ENCODE measurements at regions not wholly inside any gene's neighbourhood (a gene's known extent, or its start where the extent isn't known, plus 50 kb on each side); places are given as distances from the start of the nearest gene placed in this dataset.

DNA sequence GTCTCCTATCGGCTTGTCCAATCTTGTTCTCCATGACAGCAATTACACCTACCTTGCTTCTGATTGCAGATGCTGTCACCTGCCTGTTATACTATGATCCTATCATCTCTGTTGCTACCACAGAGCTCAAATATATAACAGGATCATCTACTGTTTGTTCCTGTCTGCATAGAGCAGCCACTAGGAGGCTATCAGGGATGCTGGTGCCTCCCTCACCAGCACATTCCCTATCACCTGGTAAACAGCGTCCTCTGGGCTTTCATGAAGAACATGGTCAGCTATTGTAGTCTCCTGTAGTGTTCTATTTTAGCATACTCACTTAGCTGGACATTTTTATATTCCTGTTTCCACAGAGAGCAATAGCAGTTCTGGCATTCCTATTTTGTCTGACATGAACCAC lies 87.8 kb upstream of the FAT3 start:
- H3K4me3 ChIP-seq (ENCODE audit: insufficient read depth, low read depth, low read length): no peak overlapping the region
- 100% methylated on average over 1 of the region's 2 CpGs; no CpG with 5 or more reads in 1 of the 2 experiments for WGBS, 2 experiments (ENCODE audit: extremely low coverage in 2 of 2, insufficient read length in 1 of 2)
- no peak overlapping the region for H3K9ac ChIP-seq (ENCODE audit: low read depth, low read length)
- in situ Hi-C loops (cut with MboI; ENCODE audit: low sequenced_read_pairs) (no loop called here), dilution Hi-C loops (cut with HindIII; ENCODE audit: low sequenced_read_pairs, unreplicated experiment) (no loop called here), intact Hi-C loops (cut with micrococcal nuclease) (no loop called here)
- no peak overlapping the region for H2BK20ac ChIP-seq (ENCODE audit: low read depth, low read length)
- TF ChIP-seq, protein P1, sequence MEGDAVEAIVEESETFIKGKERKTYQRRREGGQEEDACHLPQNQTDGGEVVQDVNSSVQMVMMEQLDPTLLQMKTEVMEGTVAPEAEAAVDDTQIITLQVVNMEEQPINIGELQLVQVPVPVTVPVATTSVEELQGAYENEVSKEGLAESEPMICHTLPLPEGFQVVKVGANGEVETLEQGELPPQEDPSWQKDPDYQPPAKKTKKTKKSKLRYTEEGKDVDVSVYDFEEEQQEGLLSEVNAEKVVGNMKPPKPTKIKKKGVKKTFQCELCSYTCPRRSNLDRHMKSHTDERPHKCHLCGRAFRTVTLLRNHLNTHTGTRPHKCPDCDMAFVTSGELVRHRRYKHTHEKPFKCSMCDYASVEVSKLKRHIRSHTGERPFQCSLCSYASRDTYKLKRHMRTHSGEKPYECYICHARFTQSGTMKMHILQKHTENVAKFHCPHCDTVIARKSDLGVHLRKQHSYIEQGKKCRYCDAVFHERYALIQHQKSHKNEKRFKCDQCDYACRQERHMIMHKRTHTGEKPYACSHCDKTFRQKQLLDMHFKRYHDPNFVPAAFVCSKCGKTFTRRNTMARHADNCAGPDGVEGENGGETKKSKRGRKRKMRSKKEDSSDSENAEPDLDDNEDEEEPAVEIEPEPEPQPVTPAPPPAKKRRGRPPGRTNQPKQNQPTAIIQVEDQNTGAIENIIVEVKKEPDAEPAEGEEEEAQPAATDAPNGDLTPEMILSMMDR (conservative IDR thresholded peaks at IDR 0.05; ENCODE audit: low read depth, low read length): no peak
- TF ChIP-seq CEBPB (IDR thresholded peaks at IDR 0.05; ENCODE audit: low read depth, low read length) (no peak), RFX5 (IDR thresholded peaks at IDR 0.05; ENCODE audit: low read depth, low read length) (no peak), MAZ (IDR thresholded peaks at IDR 0.05; ENCODE audit: borderline replicate concordance, low read depth, low read length) (no peak), NFE2L2 (IDR thresholded peaks at IDR 0.05; ENCODE audit: low read depth, low read length) (no peak), MAFK (IDR thresholded peaks at IDR 0.05; ENCODE audit: low read depth, low read length) (no peak)
- TF ChIP-seq, protein P2, sequence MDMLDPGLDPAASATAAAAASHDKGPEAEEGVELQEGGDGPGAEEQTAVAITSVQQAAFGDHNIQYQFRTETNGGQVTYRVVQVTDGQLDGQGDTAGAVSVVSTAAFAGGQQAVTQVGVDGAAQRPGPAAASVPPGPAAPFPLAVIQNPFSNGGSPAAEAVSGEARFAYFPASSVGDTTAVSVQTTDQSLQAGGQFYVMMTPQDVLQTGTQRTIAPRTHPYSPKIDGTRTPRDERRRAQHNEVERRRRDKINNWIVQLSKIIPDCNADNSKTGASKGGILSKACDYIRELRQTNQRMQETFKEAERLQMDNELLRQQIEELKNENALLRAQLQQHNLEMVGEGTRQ (IDR thresholded peaks at IDR 0.05; ENCODE audit: low read depth, low read length): no peak
- H3K9me1 ChIP-seq (ENCODE audit: insufficient read depth, low read length): no peaks in the 10 kb centered on the region
- H3K56ac ChIP-seq (ENCODE audit: extremely low read depth, insufficient read depth, low read length): no peak overlapping the region
- H2BK120ac ChIP-seq (ENCODE audit: low read depth, low read length): no peak overlapping the region
- H3K79me1 ChIP-seq (ENCODE audit: low read depth in 1 of 2, low read length in 2 of 2): no peaks in the 10 kb centered on the region
- CTCF ChIA-PET: no interaction called here
- H4K91ac ChIP-seq (ENCODE audit: insufficient read depth, low read depth, low read length): no peak overlapping the region
- H2BK5ac ChIP-seq (ENCODE audit: low read depth, low read length, poor library complexity, severe bottlenecking): no peak overlapping the region
- H3K4me1 ChIP-seq (ENCODE audit: control insufficient read depth, insufficient read depth, low read length): no peaks in the 10 kb centered on the region
- no TSS peak for BruUV-seq (replicated peaks)
- no peak overlapping the region for H4K5ac ChIP-seq (ENCODE audit: low read depth, low read length)
- no peak overlapping the region for H2BK15ac ChIP-seq (ENCODE audit: low read depth, low read length)
- H3K23ac ChIP-seq (ENCODE audit: low read depth, low read length): no peak overlapping the region
- no peak overlapping the region for H2AK9ac ChIP-seq (replicated peaks; ENCODE audit: low read depth, low read length, poor library complexity)
- H4K20me1 ChIP-seq (ENCODE audit: insufficient read depth, low read length): no peaks in the 10 kb centered on the region
- H2AFZ ChIP-seq (replicated peaks; ENCODE audit: low read length, poor library complexity): no peak overlapping the region
- H3K18ac ChIP-seq (ENCODE audit: low read depth, low read length): no peak overlapping the region
- H3K36me3 ChIP-seq (ENCODE audit: control insufficient read depth, insufficient read depth, low read length): no peaks in the 10 kb centered on the region
- H3K4ac ChIP-seq (ENCODE audit: low read depth, low read length): no peak overlapping the region
- no peak for ATAC-seq (ENCODE audit: low read depth)
- POLR2A ChIA-PET (ENCODE audit: unreplicated experiment): no interaction called here
- no peak overlapping the region for H3K4me2 ChIP-seq (ENCODE audit: low read depth, low read length)
- no peak overlapping the region for H3K27ac ChIP-seq (ENCODE audit: insufficient read depth, low read length)
- H3K14ac ChIP-seq (replicated peaks; ENCODE audit: low read depth, low read length): no peak overlapping the region
- no peak overlapping the region for H4K8ac ChIP-seq (ENCODE audit: low read depth in 2 of 2, low read length in 2 of 2)
- DNase-seq: no peak
- H2AK5ac ChIP-seq (ENCODE audit: low read depth, low read length): no peak overlapping the region
- H3K27me3 ChIP-seq (ENCODE audit: control insufficient read depth, insufficient read depth, low read length): no peaks in the 10 kb centered on the region
- H3K9me3 ChIP-seq (ENCODE audit: control insufficient read depth, insufficient read depth, low read length): no peaks in the 10 kb centered on the region

Measured in IMR-90 (cell line).